GM23338 (cell line): ENCODE measurements at regions not wholly inside any gene's neighbourhood (a gene's known extent, or its start where the extent isn't known, plus 50 kb on each side); places are given as distances from the start of the nearest gene placed in this dataset.
A peak's percentile ranks its signal among the peaks of the same experiment; 100 is the strongest.
"Not testable (repeated sequence)": the region's sequence is repeated elsewhere in the genome, so short reads cannot be mapped to it uniquely, and the experiment has no call there.

ENCODE experiments used
- ATAC-seq: fragments of 200-7000 bp; cut with Tn5 transposase; 3 replicates; pipeline ENCODE4 v1.9.1; 2020
- DNase-seq: peaks from one replicate; pipeline ENCODE4 v3.0.0-alpha.2; 2015; ENCODE audit warnings: low spot score
- H2AFZ ChIP-seq: fragments of 200-600 bp; sonication (generic); 2 replicates; pipeline ENCODE4 v1.8.0; 2016; ENCODE audit warnings: antibody characterized with exemption, mild to moderate bottlenecking, moderate library complexity
- H3F3A ChIP-seq: fragments of 200-600 bp; sonication (generic); replicated peaks from 2 replicates; pipeline ENCODE4 v1.8.0; 2017; ENCODE audit warnings: antibody characterized with exemption, mixed run types, low read depth
- H3K27ac ChIP-seq: fragments of 200-600 bp; sonication (generic); 2 replicates; pipeline ENCODE4 v1.6.1; 2016; ENCODE audit warnings: low read depth
- H3K27me3 ChIP-seq: fragments of 200-600 bp; sonication (generic); 2 replicates; pipeline ENCODE4 v1.8.0; 2016; ENCODE audit warnings: mild to moderate bottlenecking, mixed run types, moderate library complexity; ENCODE audit not compliant: insufficient read depth
- H3K36me3 ChIP-seq: fragments of 200-600 bp; sonication (generic); 2 replicates; pipeline ENCODE4 v1.8.0; 2016; ENCODE audit warnings: mild to moderate bottlenecking; ENCODE audit not compliant: insufficient read depth
- H3K4me1 ChIP-seq: fragments of 200-600 bp; sonication (generic); 2 replicates; pipeline ENCODE4 v1.8.0; 2016; ENCODE audit warnings: mild to moderate bottlenecking, moderate library complexity; ENCODE audit not compliant: insufficient read depth
- H3K4me2 ChIP-seq: fragments of 200-600 bp; sonication (generic); 2 replicates; pipeline ENCODE4 v1.7.1; 2017; ENCODE audit warnings: mixed run types
- H3K4me3 ChIP-seq: fragments of 200-600 bp; sonication (generic); 2 replicates; pipeline ENCODE4 v1.6.1; 2016; ENCODE audit warnings: mixed run types
- H3K79me2 ChIP-seq: fragments of 200-600 bp; sonication (generic); replicated peaks from 2 replicates; pipeline ENCODE4 v1.8.0; 2017; ENCODE audit warnings: mild to moderate bottlenecking; ENCODE audit not compliant: insufficient read depth
- H3K9me2 ChIP-seq: fragments of 200-600 bp; sonication (generic); 2 replicates; pipeline ENCODE4 v1.8.0; 2017; ENCODE audit not compliant: insufficient read depth
- H4K20me1 ChIP-seq: fragments of 200-600 bp; sonication (generic); replicated peaks from 2 replicates; pipeline ENCODE4 v1.8.0; 2017; ENCODE audit warnings: mild to moderate bottlenecking; ENCODE audit not compliant: insufficient read depth
- H3K27ac Mint-ChIP-seq: 2 replicates; pipeline ENCODE4 v1.8.0; 2020; ENCODE audit warnings: inconsistent platforms, mild to moderate bottlenecking, moderate library complexity, mixed read lengths
- H3K27me3 Mint-ChIP-seq: 3 replicates; pipeline ENCODE4 v1.8.0; 2022; ENCODE audit warnings: low read depth, mild to moderate bottlenecking, moderate library complexity, mixed read lengths, inconsistent platforms; ENCODE audit not compliant: insufficient read depth, poor library complexity
- H3K36me3 Mint-ChIP-seq: 3 replicates; pipeline ENCODE4 v1.8.0; 2021; ENCODE audit warnings: low read depth, mild to moderate bottlenecking, inconsistent platforms, moderate library complexity, mixed read lengths
- H3K4me1 Mint-ChIP-seq: 3 replicates; pipeline ENCODE4 v1.8.0; 2020; ENCODE audit warnings: mild to moderate bottlenecking, inconsistent platforms, mixed read lengths
- H3K4me3 Mint-ChIP-seq: 3 replicates; pipeline ENCODE4 v1.8.0; 2021; ENCODE audit warnings: moderate library complexity, mild to moderate bottlenecking, inconsistent platforms, mixed read lengths
- H3K9me3 Mint-ChIP-seq: 3 replicates; pipeline ENCODE4 v1.8.0; 2020; ENCODE audit warnings: moderate library complexity, mild to moderate bottlenecking, inconsistent platforms, mixed read lengths

DNA sequence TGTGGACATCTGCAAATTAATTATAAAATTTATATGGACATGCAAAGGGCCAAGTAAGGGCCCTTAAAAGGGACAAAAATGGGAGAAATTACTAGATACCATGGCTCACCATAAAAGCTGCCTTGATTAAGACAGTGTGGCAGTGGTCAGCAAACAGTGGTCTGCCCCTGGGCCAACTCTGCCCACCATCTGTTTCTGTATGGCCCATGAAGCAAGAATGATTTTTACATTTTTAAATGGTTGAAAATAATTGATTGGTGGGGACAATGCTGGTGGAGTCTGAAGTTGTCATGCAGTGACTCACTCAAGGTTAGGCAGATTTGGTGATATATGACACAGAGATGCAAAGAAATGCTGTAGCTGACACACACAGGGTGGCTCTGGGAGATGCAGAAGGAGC lies 143.2 kb upstream of the PRDM7 start:
- H3K27ac Mint-ChIP-seq, H2AFZ ChIP-seq, H3K9me3 Mint-ChIP-seq, H3K27me3 ChIP-seq, H3K79me2 ChIP-seq, H3K36me3 ChIP-seq, H3K4me2 ChIP-seq, DNase-seq, H3K36me3 Mint-ChIP-seq, H3K4me1 Mint-ChIP-seq, H4K20me1 ChIP-seq, H3K4me3 Mint-ChIP-seq, H3K4me3 ChIP-seq, H3K9me2 ChIP-seq, H3K27me3 Mint-ChIP-seq, H3F3A ChIP-seq, ATAC-seq, H3K27ac ChIP-seq, H3K4me1 ChIP-seq: not testable (repeated sequence)

DNA sequence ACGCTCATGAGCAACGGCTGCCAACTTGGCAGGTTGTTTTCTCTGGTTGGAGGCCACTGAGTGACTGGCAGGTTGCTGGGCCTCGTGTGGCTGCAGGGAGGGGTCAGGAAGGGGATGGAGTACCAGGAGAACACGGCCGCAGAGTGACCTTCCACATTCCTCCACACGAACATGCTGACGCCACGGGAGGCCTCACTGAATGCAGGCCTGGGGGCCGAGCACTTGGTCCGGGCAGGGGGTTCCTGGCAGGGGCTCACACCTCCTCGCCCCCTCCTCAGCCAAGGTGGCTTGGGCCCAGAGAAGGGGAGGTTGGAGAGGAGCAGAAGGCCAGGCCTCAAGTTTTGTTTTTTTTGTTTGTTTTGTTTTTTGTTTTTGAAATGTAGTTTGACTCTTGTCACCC lies 98.5 kb upstream of the PRDM7 start:
- not testable (repeated sequence) for H3K4me2 ChIP-seq, H3K27me3 Mint-ChIP-seq, H2AFZ ChIP-seq, H3K79me2 ChIP-seq, H3K36me3 Mint-ChIP-seq, H4K20me1 ChIP-seq, H3K36me3 ChIP-seq, H3K9me3 Mint-ChIP-seq, ATAC-seq, H3K9me2 ChIP-seq, H3K27ac ChIP-seq, H3F3A ChIP-seq, DNase-seq, H3K4me3 Mint-ChIP-seq, H3K27me3 ChIP-seq, H3K4me3 ChIP-seq, H3K4me1 Mint-ChIP-seq, H3K27ac Mint-ChIP-seq, H3K4me1 ChIP-seq

DNA sequence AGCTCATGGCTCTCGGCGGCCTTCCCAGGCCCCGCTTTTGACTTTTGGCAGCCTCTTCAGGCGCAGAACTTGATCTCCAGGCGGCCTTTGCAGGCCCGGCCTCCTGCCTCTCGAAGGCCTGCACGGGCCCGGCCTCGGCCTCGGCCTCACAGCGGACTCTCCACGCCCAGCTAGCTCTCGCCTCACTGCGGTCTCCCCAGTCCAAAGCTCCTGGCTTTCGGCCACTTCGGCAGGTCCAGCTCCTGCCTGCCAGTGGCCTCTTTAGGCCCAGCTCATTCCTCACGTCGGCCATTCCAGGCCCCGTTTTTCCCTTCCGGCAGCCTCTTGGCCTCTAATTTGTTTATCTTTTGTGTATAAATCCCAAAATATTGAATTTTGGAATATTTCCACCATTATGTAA lies 94.5 kb upstream of the PRDM7 start:
- ATAC-seq, H3K4me1 ChIP-seq, H3K4me3 Mint-ChIP-seq: not testable (repeated sequence)

GRCh38 chr16:90169127-90169655 lies 92.1 kb upstream of the PRDM7 start:
- not testable (repeated sequence) for H3K9me2 ChIP-seq, H3K27me3 Mint-ChIP-seq, H3K4me3 Mint-ChIP-seq, H3K27me3 ChIP-seq, H3K27ac Mint-ChIP-seq, H3K4me3 ChIP-seq, H3K4me1 Mint-ChIP-seq, H3K27ac ChIP-seq, H3F3A ChIP-seq, H3K9me3 Mint-ChIP-seq, DNase-seq, H4K20me1 ChIP-seq, H3K36me3 ChIP-seq, H3K4me2 ChIP-seq, H3K79me2 ChIP-seq, H2AFZ ChIP-seq, H3K36me3 Mint-ChIP-seq, ATAC-seq, H3K4me1 ChIP-seq

More for the DNA sequence above, 94.5 kb upstream of the PRDM7 start:
- H3K9me3 Mint-ChIP-seq, H3K4me3 ChIP-seq, H3K36me3 Mint-ChIP-seq, H2AFZ ChIP-seq, H3K27me3 Mint-ChIP-seq, H3K27ac Mint-ChIP-seq, H3K79me2 ChIP-seq, H3K27ac ChIP-seq, H3K4me1 Mint-ChIP-seq, H3K36me3 ChIP-seq, DNase-seq, H3K9me2 ChIP-seq, H4K20me1 ChIP-seq, H3K4me2 ChIP-seq, H3F3A ChIP-seq, H3K27me3 ChIP-seq: not testable (repeated sequence)

DNA sequence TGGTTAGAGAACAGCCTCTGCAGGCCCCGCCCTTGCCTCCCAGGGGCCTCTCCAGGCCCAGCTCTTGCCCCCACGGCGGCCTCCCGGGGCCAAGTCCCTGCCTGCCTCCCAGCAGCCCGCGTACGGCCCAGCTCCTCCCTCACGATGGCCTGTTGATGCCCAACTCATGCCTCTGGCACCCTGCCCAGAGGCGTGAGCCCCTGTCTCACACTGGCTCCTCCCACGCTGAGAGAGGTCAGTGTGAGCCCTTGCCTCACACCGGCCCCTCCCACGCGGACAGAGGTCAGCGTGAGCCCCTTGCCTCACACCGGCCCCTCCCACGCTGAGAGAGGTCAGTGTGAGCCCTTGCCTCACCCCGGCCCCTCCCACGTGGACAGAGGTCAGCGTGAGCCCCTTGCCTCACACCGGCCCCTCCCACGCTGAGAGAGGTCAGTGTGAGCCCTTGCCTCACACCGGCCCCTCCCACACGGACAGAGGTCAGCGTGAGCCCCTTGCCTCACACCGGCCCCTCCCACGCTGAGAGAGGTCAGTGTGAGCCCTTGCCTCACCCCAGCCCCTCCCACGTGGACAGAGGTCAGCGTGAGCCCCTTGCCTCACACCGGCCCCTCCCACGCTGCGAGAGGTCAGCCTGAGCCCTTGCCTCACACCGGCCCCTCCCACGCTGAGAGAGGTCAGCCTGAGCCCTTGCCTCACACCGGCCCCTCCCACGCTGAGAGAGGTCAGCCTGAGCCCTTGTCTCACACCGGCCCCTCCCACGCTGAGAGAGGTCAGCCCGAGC lies 91.4 kb upstream of the PRDM7 start:
- not testable (repeated sequence) for H4K20me1 ChIP-seq, H3K27me3 Mint-ChIP-seq, H3F3A ChIP-seq, H3K4me1 ChIP-seq, H3K4me1 Mint-ChIP-seq, H3K79me2 ChIP-seq, H3K4me3 Mint-ChIP-seq, H3K36me3 Mint-ChIP-seq, H3K27ac ChIP-seq, H3K9me2 ChIP-seq, H3K27ac Mint-ChIP-seq, H3K4me2 ChIP-seq, H3K9me3 Mint-ChIP-seq, H3K4me3 ChIP-seq, H3K36me3 ChIP-seq, H2AFZ ChIP-seq, ATAC-seq, H3K27me3 ChIP-seq
- DNase-seq = peak; percentile 0

- not testable (repeated sequence) for H3K4me1 Mint-ChIP-seq, H3K36me3 Mint-ChIP-seq, ATAC-seq, DNase-seq, H4K20me1 ChIP-seq, H3K4me3 Mint-ChIP-seq, H2AFZ ChIP-seq, H3K79me2 ChIP-seq, H3K27ac Mint-ChIP-seq, H3K9me3 Mint-ChIP-seq, H3K4me3 ChIP-seq, H3K36me3 ChIP-seq, H3K27me3 ChIP-seq, H3F3A ChIP-seq, H3K9me2 ChIP-seq, H3K4me2 ChIP-seq, H3K27me3 Mint-ChIP-seq, H3K4me1 ChIP-seq, H3K27ac ChIP-seq
Measured at GRCh38 chr16:90167734-90168133, 90.6 kb upstream of the PRDM7 start.
